ENCODE measurements at regions not wholly inside any gene's neighbourhood (a gene's known extent, or its start where the extent isn't known, plus 50 kb on each side); places are given as distances from the start of the nearest gene placed in this dataset.

- Histone ChIP-seq H3K56ac (replicated peaks; ENCODE audit: insufficient read length, low read depth, low read length) (no peak overlapping the region), H3K18ac (ENCODE audit: extremely low read depth, low read length) (no peak overlapping the region), H3K27ac (ENCODE audit: low read depth, low read length) (no peak overlapping the region), H2AFZ (ENCODE audit: low read length) (no peak overlapping the region), H3K4me3 (ENCODE audit: extremely low read depth in 1 of 4, insufficient read depth in 2 of 4, low read depth in 3 of 4, low read length in 4 of 4) (no peak overlapping the region), H3K79me2 (ENCODE audit: control insufficient read depth in 1 of 2, insufficient read depth in 2 of 2, low read length in 2 of 2) (no peaks in the 10 kb centered on the region), H3K79me1 (ENCODE audit: low read depth, low read length) (no peaks in the 10 kb centered on the region), H3K9ac (replicated peaks in 1 of 4; ENCODE audit: extremely low read depth in 1 of 4, low read depth in 3 of 4, low read length in 3 of 4) (no peak overlapping the region), H4K5ac (ENCODE audit: insufficient read length, low read depth, low read length) (no peak overlapping the region), H3K4me2 (ENCODE audit: insufficient read depth in 1 of 2, low read depth in 2 of 2, low read length in 2 of 2) (no peak overlapping the region), H4K20me1 (replicated peaks in 1 of 2; ENCODE audit: control insufficient read depth in 1 of 2, insufficient read depth in 2 of 2, low read length in 2 of 2) (no peaks in the 10 kb centered on the region), H3K27me3 (replicated peaks in 1 of 4; ENCODE audit: control insufficient read depth in 3 of 4, extremely low read depth in 1 of 4, insufficient read depth in 3 of 4, low read length in 3 of 4) (peaks cover 0 to 5% (median 0%) of the 10 kb centered on the region in 4 experiments; a peak in 2 of 7 replicates), H2BK15ac (ENCODE audit: low read length) (no peak overlapping the region), H2BK12ac (ENCODE audit: low read depth, low read length) (no peak overlapping the region), H3K23ac (ENCODE audit: insufficient read length) (no peak overlapping the region), H3K14ac (ENCODE audit: insufficient read length) (no peak overlapping the region), H4K91ac (replicated peaks; ENCODE audit: insufficient read length, low read length) (no peak overlapping the region), H3K23me2 (ENCODE audit: low read depth, low read length) (no peaks in the 10 kb centered on the region), H2BK5ac (ENCODE audit: low read depth, low read length) (no peak overlapping the region), H3K4ac (replicated peaks; ENCODE audit: insufficient read length, low read depth, low read length) (no peak overlapping the region), H3K4me1 (replicated peaks in 1 of 4; ENCODE audit: control insufficient read depth in 3 of 4, insufficient read depth in 4 of 4, low read length in 3 of 4) (peaks cover 0 to 14% (median 11%) of the 10 kb centered on the region in 4 experiments; a peak in 3 of 7 replicates), H2BK20ac (ENCODE audit: low read length) (no peak overlapping the region), H3K36me3 (ENCODE audit: control insufficient read depth in 2 of 4, insufficient read depth in 4 of 4, low read length in 3 of 4) (no peaks in the 10 kb centered on the region), H2AK5ac (ENCODE audit: low read depth, low read length) (no peak overlapping the region), H3K9me3 (ENCODE audit: insufficient read depth in 2 of 2, low read depth in 1 of 2, low read length in 1 of 2) (no peaks in the 10 kb centered on the region), H2BK120ac (replicated peaks; ENCODE audit: low read depth, low read length) (no peak overlapping the region), H4K8ac (ENCODE audit: extremely low read depth, insufficient read depth, low read length) (no peak overlapping the region)
- ChIA-PET POLR2A (ENCODE audit: partially characterized antibody) (no interaction called here), CTCF (ENCODE audit: partially characterized antibody) (no interaction called here)
- FAIRE-seq (no peak), DNase-seq (ENCODE audit: low read depth in 1 of 2, low spot score in 2 of 2) (no peak)
- WGBS, 2 experiments (ENCODE audit: extremely low coverage in 1 of 2, insufficient coverage in 1 of 2, insufficient read length in 1 of 2, insufficient replicate concordance in 2 of 2, low coverage in 1 of 2, low lambda C conversion rate in 2 of 2, missing lambda C conversion rate in 1 of 2): 85% methylated on average over 2 of the region's 2 CpGs; no CpG with 5 or more reads in 1 of the 2 experiments
- TF ChIP-seq KDM4A (IDR thresholded peaks at IDR 0.05; ENCODE audit: low read depth, low read length, severe bottlenecking) (no peak), CBX5 (IDR thresholded peaks at IDR 0.05; ENCODE audit: low read depth, low read length) (no peak), POLR2AphosphoS5 (IDR thresholded peaks at IDR 0.05; ENCODE audit: low read depth, low read length) (no peak), SP1 (IDR thresholded peaks at IDR 0.05; ENCODE audit: low read depth, low read length) (no peak), MAFK (IDR thresholded peaks at IDR 0.05; ENCODE audit: low read depth, low read length) (no peak), CHD1 (IDR thresholded peaks at IDR 0.05; ENCODE audit: low read depth, low read length) (no peak), TAF7 (optimal IDR thresholded peaks at IDR 0.05; ENCODE audit: borderline replicate concordance, low read depth, low read length) (no peak), USF2 (IDR thresholded peaks at IDR 0.05; ENCODE audit: low read length) (no peak), SUZ12 (IDR thresholded peaks at IDR 0.05; ENCODE audit: low read length) (no peak), POU5F1 (IDR thresholded peaks at IDR 0.05; ENCODE audit: low read depth, low read length) (no peak), NANOG (IDR thresholded peaks at IDR 0.05; ENCODE audit: insufficient read depth, low read depth, low read length, poor library complexity, severe bottlenecking) (no peak), ASH2L (IDR thresholded peaks at IDR 0.05; ENCODE audit: low read length) (no peak), JUND (IDR thresholded peaks at IDR 0.05; ENCODE audit: low read length) (no peak)
- TF ChIP-seq, protein P1, sequence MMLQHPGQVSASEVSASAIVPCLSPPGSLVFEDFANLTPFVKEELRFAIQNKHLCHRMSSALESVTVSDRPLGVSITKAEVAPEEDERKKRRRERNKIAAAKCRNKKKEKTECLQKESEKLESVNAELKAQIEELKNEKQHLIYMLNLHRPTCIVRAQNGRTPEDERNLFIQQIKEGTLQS (IDR thresholded peaks at IDR 0.05; ENCODE audit: insufficient read depth, low read depth, low read length): no peak
These were observed 234.9 kb downstream of the OPA1 start for GRCh38 chr3:193827871-193828270.

All from H1 (cell line).